ENCODE measurements at regions not wholly inside any gene's neighbourhood (a gene's known extent, or its start where the extent isn't known, plus 50 kb on each side); places are given as distances from the start of the nearest gene placed in this dataset.

- H3K4me3 ChIP-seq (ENCODE audit: low read depth, low read length), result no peak overlapping the region
- TF ChIP-seq CTCF (IDR thresholded peaks at IDR 0.05; ENCODE audit: insufficient read depth, low read length, missing control alignments), result no peak
- ChIA-PET CTCF (no interaction called here), POLR2A (no interaction called here)
- DNase-seq (ENCODE audit: low read depth, low spot score), result no peak
These were observed 86.4 kb upstream of the PIWIL1 start for GRCh38 chr12:130251236-130251780.

GRCh38 chr12:130253866-130254265, 83.8 kb upstream of the PIWIL1 start:
- ChIA-PET CTCF (no interaction called here), POLR2A (no interaction called here)
- TF ChIP-seq CTCF (IDR thresholded peaks at IDR 0.05; ENCODE audit: insufficient read depth, low read length, missing control alignments), result no peak
- H3K4me3 ChIP-seq (ENCODE audit: low read depth, low read length), result no peak overlapping the region
- no peak for DNase-seq (ENCODE audit: low read depth, low spot score)

- POLR2A ChIA-PET, result no interaction called here
These were observed 83.0 kb upstream of the PIWIL1 start for GRCh38 chr12:130254461-130255276.

GRCh38 chr12:130258863-130259262, 78.8 kb upstream of the PIWIL1 start:
- no peak for TF ChIP-seq CTCF (IDR thresholded peaks at IDR 0.05; ENCODE audit: insufficient read depth, low read length, missing control alignments)
- POLR2A ChIA-PET, result no interaction called here
- CTCF ChIA-PET, result no interaction called here
- DNase-seq (ENCODE audit: low read depth, low spot score), result no peak
- H3K4me3 ChIP-seq (ENCODE audit: low read depth, low read length), result no peak overlapping the region

More at GRCh38 chr12:130254461-130255276, 83.0 kb upstream of the PIWIL1 start:
- TF ChIP-seq CTCF (IDR thresholded peaks at IDR 0.05; ENCODE audit: insufficient read depth, low read length, missing control alignments), result no peak
- CTCF ChIA-PET, result no interaction called here
- DNase-seq (ENCODE audit: low read depth, low spot score), result no peak
- no peak overlapping the region for H3K4me3 ChIP-seq (ENCODE audit: low read depth, low read length)

GRCh38 chr12:130263025-130263424, 74.7 kb upstream of the PIWIL1 start:
- no peak for DNase-seq (ENCODE audit: low read depth, low spot score)
- CTCF ChIA-PET, result no interaction called here
- H3K4me3 ChIP-seq (ENCODE audit: low read depth, low read length), result no peak overlapping the region

More at GRCh38 chr12:130263025-130263424, 74.7 kb upstream of the PIWIL1 start:
- TF ChIP-seq CTCF (IDR thresholded peaks at IDR 0.05; ENCODE audit: insufficient read depth, low read length, missing control alignments), result no peak
- POLR2A ChIA-PET, result no interaction called here
